Pancreas (tissue), 10 donors: ENCODE measurements at regions not wholly inside any gene's neighbourhood (a gene's known extent, or its start where the extent isn't known, plus 50 kb on each side); places are given as distances from the start of the nearest gene placed in this dataset.
"Not testable (repeated sequence)": the region's sequence is repeated elsewhere in the genome, so short reads cannot be mapped to it uniquely, and the experiment has no call there.

ENCODE experiments used
- ATAC-seq, 4 donors: fragments of 200-7000 bp; cut with Tn5 transposase; one replicate each; pipeline versions ENCODE4 v1.8.0 to v1.9.1; 2020; ENCODE audit warnings: mild to moderate bottlenecking in 4 of 4, moderate library complexity in 4 of 4
- DNase-seq, 6 donors: peaks; one replicate each; pipeline ENCODE4 v3.0.0-alpha.2; 2020
- FAIRE-seq: peaks from 2 replicates; lab custom pipeline; 2012; peaks lifted over from hg19 to GRCh38; lab: Jason Lieb, UNC
- H3K27ac ChIP-seq, 4 donors: fragments of 200-600 bp; sonication (generic); 1 replicate in 3 of 4; 2 replicates in 1 of 4; pipeline versions ENCODE4 v1.5.0 to v1.8.0; 2020
- H3K27me3 ChIP-seq, 4 donors: fragments of 200-600 bp; one replicate each; pipeline ENCODE4 v1.8.0; 2021
- H3K36me3 ChIP-seq, 3 donors: fragments of 200-600 bp; sonication (generic) in 1 of 3; one replicate each; pipeline versions ENCODE4 v1.5.0 to v1.8.0; 2020 to 2021
- H3K4me1 ChIP-seq, 3 donors: fragments of 200-600 bp; one replicate each; pipeline ENCODE4 v1.8.0; 2021
- H3K4me3 ChIP-seq, 4 donors: fragments of 200-600 bp; sonication (generic) in 2 of 4; one replicate each; pipeline versions ENCODE4 v1.5.0 to v1.8.0; 2020 to 2021
- H3K9me3 ChIP-seq, 4 donors: fragments of 200-600 bp; one replicate each; pipeline ENCODE4 v1.8.0; 2021
- CTCF ChIP-seq, 4 donors: fragments of 200-600 bp; sonication (generic) in 3 of 4; IDR thresholded peaks; one replicate each; pipeline versions ENCODE4 v1.5.0 to v1.8.0; 2021; ENCODE audit warnings: antibody characterized with exemption in 4 of 4
- WGBS, 2 donors: extraction: QIAGEN DNeasy Blood & Tissue Kit; methylation state at CpG; one replicate each; pipeline ENCODE4 v1.1.7; 2013; 5-methylcytosine and 5-hydroxymethylcytosine counted together
- intact Hi-C, 3 donors: fragments of 100-400 bp; cut with DNase I; formaldehyde crosslinking; loops; one replicate each; pipeline versions ENCODE4 v1.11.1 to v1.14.2; 2022
- donor health status: healthy with polysubstance abuse.
- donor health status: DM: no; HTN: no; CAD: no; lungs with moderate emphysema.
- donor health status: DM: no; HTN: no; CAD: no.
- donor health status: control.
- donor health status: control.
- donor health status: Bipolar disorder and iron deficiency.
- donor health status: DM: yes; HTN: yes; CAD: no.
- donor health status: DM: no; HTN: no; CAD: no.
- donor health status: DM: no; HTN: no; CAD: no.
- donor health status: DM: yes; HTN: yes; CAD: no.

DNA sequence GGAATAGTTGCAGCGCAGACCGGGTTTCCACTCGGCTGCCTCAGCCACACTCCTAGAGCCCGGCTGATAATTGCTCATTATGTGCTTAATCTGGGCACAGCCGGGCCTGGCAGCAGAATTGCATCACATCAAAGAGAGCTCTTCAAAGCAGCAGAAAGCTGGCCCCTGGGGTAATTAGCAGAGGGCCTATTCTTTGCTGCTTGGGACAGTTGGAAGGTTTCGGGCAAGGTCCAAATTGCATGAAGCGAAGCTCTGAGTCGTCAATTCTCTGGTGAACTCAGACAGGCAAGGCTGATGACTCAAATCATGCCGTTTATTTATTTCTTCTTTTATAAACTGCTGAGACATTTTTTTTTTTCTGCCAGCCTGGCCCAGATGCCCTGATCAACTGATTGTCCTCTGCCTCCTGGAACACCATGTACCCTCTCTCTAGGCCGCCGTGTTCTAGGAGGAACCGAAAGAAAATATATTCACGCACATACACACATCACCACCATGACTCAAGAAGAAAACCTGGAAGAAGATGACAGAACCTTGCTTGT is 242.2 kb downstream of the RAB11FIP2 start:
- H3K4me1 ChIP-seq: no peaks in the 10 kb centered on the region

DNA sequence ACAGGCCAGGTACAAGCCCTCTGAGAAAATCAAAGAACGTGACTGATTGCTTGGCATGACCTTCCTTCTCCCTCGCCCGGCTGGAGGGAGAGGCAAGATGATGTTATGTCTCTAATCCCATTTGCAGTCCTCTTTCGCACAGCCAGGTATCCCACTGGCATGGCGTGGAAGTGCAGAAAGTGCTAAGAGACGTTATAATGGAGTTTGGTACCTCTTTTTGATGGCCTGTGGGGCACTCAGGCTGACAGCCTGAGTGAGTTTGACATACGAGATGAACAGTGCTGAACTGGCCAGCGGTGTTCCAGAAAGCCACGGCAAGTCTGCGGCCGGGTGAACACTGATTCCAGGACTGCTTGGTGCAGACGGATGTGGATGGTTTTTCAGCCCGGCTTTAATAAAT is 241.6 kb downstream of the RAB11FIP2 start:
- peaks cover 0 to 3% (median 0%) of the 10 kb centered on the region in 4 donors for H3K27me3 ChIP-seq

More for the DNA sequence above, 242.2 kb downstream of the RAB11FIP2 start:
- no peak for FAIRE-seq
- Histone ChIP-seq H3K27ac (no peak overlapping the region), H3K4me3 (no peak overlapping the region), H3K27me3 (peaks cover 0 to 3% (median 0%) of the 10 kb centered on the region in 4 donors), H3K36me3 (no peaks in the 10 kb centered on the region), H3K9me3 (no peaks in the 10 kb centered on the region)
- TF ChIP-seq CTCF (IDR thresholded peaks at IDR 0.05): no peak
- intact Hi-C loops: no loop called here
- DNase-seq: no peak
- 65 to 67% methylated on average over 13 of the region's 13 CpGs for WGBS, 2 donors
- ATAC-seq: peak in 2 of 4 donors; percentile 35 to 40

DNA sequence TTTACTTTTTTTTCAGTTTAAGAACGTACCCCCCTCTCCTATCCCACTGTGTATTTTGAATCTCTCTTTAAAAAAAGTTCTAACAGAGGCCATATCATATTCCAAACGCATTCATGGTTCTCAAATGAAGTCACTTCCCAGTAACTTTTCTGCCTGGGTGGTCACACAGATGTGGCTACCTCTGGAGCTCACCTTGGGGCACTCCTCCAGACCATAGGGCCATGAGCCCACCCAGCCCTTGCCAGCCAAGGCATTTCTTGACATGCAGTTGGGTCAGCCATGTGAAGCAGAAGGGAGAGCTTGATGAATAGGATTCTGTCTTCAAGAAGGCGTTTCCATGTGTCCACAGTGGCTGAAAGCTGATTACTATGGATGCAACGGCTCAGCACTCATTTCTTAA is 239.3 kb downstream of the RAB11FIP2 start:
- H3K4me1 ChIP-seq: no peaks in the 10 kb centered on the region

More for the DNA sequence above, 241.6 kb downstream of the RAB11FIP2 start:
- intact Hi-C loops: no loop called here
- H3K4me3 ChIP-seq: no peak overlapping the region
- no peaks in the 10 kb centered on the region for H3K36me3 ChIP-seq
- TF ChIP-seq CTCF (IDR thresholded peaks at IDR 0.05): no peak
- H3K4me1 ChIP-seq: no peaks in the 10 kb centered on the region
- FAIRE-seq (no peak), ATAC-seq (no peak), DNase-seq (no peak)
- H3K9me3 ChIP-seq: no peaks in the 10 kb centered on the region
- H3K27ac ChIP-seq: no peak overlapping the region
- 72 to 78% methylated on average over 13 of the region's 13 CpGs for WGBS, 2 donors

GRCh38 chr10:117815816-117816215 is 230.9 kb downstream of the RAB11FIP2 start:
- intact Hi-C loops, H3K36me3 ChIP-seq, H3K27ac ChIP-seq, H3K4me1 ChIP-seq, DNase-seq, H3K27me3 ChIP-seq, H3K9me3 ChIP-seq, ATAC-seq, FAIRE-seq, H3K4me3 ChIP-seq: not testable (repeated sequence)
- WGBS, 2 donors: 54 to 74% methylated on average over 2 of the region's 2 CpGs

More for the DNA sequence above, 239.3 kb downstream of the RAB11FIP2 start:
- no peak for TF ChIP-seq CTCF (IDR thresholded peaks at IDR 0.05)
- Histone ChIP-seq H3K4me3 (no peak overlapping the region), H3K36me3 (no peaks in the 10 kb centered on the region), H3K27ac (no peak overlapping the region), H3K9me3 (no peaks in the 10 kb centered on the region), H3K27me3 (peaks cover 0 to 3% (median 0%) of the 10 kb centered on the region in 4 donors)
- ATAC-seq (no peak), DNase-seq (no peak), FAIRE-seq (no peak)
- intact Hi-C loops: no loop called here
- 48 to 56% methylated on average over 4 of the region's 4 CpGs for WGBS, 2 donors

- 87 to 90% methylated on average over 3 of the region's 3 CpGs for WGBS, 2 donors
- ATAC-seq: no peak
Measured at GRCh38 chr10:117817116-117817515, 229.6 kb downstream of the RAB11FIP2 start.

More at GRCh38 chr10:117817116-117817515, 229.6 kb downstream of the RAB11FIP2 start:
- Histone ChIP-seq H3K27ac (no peak overlapping the region), H3K36me3 (no peaks in the 10 kb centered on the region), H3K27me3 (no peaks in the 10 kb centered on the region), H3K4me3 (no peak overlapping the region), H3K4me1 (no peaks in the 10 kb centered on the region), H3K9me3 (no peaks in the 10 kb centered on the region)
- FAIRE-seq (no peak), DNase-seq (no peak)
- TF ChIP-seq CTCF (IDR thresholded peaks at IDR 0.05): no peak
- intact Hi-C loops: no loop called here
